Lower lobe of right lung (tissue), 2 donors: ENCODE measurements at regions not wholly inside any gene's neighbourhood (a gene's known extent, or its start where the extent isn't known, plus 50 kb on each side); places are given as distances from the start of the nearest gene placed in this dataset.

Experiments used
- ATAC-seq, 2 donors: fragments of 200-7000 bp; cut with Tn5 transposase; one replicate each; pipeline ENCODE4 v1.9.1; 2020 to 2022; ENCODE audit warnings: mild to moderate bottlenecking in 2 of 2, moderate library complexity in 2 of 2
- DNase-seq: peaks from one replicate; pipeline ENCODE4 v3.0.0-alpha.2; 2020
- H3K27ac ChIP-seq: fragments of 200-600 bp; one replicate; pipeline ENCODE4 v1.8.0; 2022
- H3K27me3 ChIP-seq: fragments of 200-600 bp; one replicate; pipeline ENCODE4 v1.8.0; 2022; ENCODE audit warnings: low read depth
- H3K36me3 ChIP-seq: fragments of 200-600 bp; one replicate; pipeline ENCODE4 v1.8.0; 2022; ENCODE audit warnings: mild to moderate bottlenecking
- H3K4me1 ChIP-seq: fragments of 200-600 bp; one replicate; pipeline ENCODE4 v1.8.0; 2022
- H3K4me3 ChIP-seq: fragments of 200-600 bp; one replicate; pipeline ENCODE4 v1.8.0; 2022; ENCODE audit warnings: mild to moderate bottlenecking
- H3K9me3 ChIP-seq: fragments of 200-600 bp; one replicate; pipeline ENCODE4 v1.8.0; 2022
- CTCF ChIP-seq: fragments of 200-600 bp; IDR thresholded peaks from one replicate; pipeline ENCODE4 v1.8.0; 2022; ENCODE audit warnings: antibody characterized with exemption, mild to moderate bottlenecking
- intact Hi-C: fragments of 100-400 bp; cut with DNase I; formaldehyde crosslinking; loops from one replicate; pipeline ENCODE4 v1.11.0; 2022
- donor health status: DM: no; HTN: yes; CAD: no; lungs with severe emphysema.

- ATAC-seq: no peak
- Histone ChIP-seq H3K27ac (no peak overlapping the region), H3K4me3 (no peak overlapping the region), H3K4me1 (no peaks in the 10 kb centered on the region), H3K27me3 (no peaks in the 10 kb centered on the region), H3K9me3 (peaks cover 13% of the 10 kb centered on the region), H3K36me3 (no peaks in the 10 kb centered on the region)
- intact Hi-C loops: no loop called here
- no peak for TF ChIP-seq CTCF
- no peak for DNase-seq
These were observed 129.9 kb upstream of the FBXO33 start for GRCh38 chr14:39562175-39562574.

- no peak for TF ChIP-seq CTCF
- DNase-seq: no peak
- intact Hi-C loops: no loop called here
- H3K9me3 ChIP-seq: peaks cover 13% of the 10 kb centered on the region
- no peaks in the 10 kb centered on the region for H3K36me3 ChIP-seq
- H3K27ac ChIP-seq: no peak overlapping the region
- H3K27me3 ChIP-seq: no peaks in the 10 kb centered on the region
- no peak overlapping the region for H3K4me3 ChIP-seq
- no peaks in the 10 kb centered on the region for H3K4me1 ChIP-seq
- ATAC-seq: no peak
These were observed 126.3 kb upstream of the FBXO33 start for GRCh38 chr14:39558525-39558924.

- no peak for TF ChIP-seq CTCF
- H3K4me3 ChIP-seq: no peak overlapping the region
- ATAC-seq (no peak), DNase-seq (no peak)
- H3K4me1 ChIP-seq: no peaks in the 10 kb centered on the region
- no peaks in the 10 kb centered on the region for H3K36me3 ChIP-seq
- no peak overlapping the region for H3K27ac ChIP-seq
- intact Hi-C loops: no loop called here
- H3K9me3 ChIP-seq: peaks cover 13% of the 10 kb centered on the region
- no peaks in the 10 kb centered on the region for H3K27me3 ChIP-seq
These were observed 123.5 kb upstream of the FBXO33 start for GRCh38 chr14:39555749-39556148.

- intact Hi-C loops: no loop called here
- Histone ChIP-seq H3K9me3 (peaks cover 13% of the 10 kb centered on the region), H3K36me3 (no peaks in the 10 kb centered on the region), H3K27ac (no peak overlapping the region), H3K4me3 (no peak overlapping the region), H3K27me3 (no peaks in the 10 kb centered on the region), H3K4me1 (no peaks in the 10 kb centered on the region)
- DNase-seq: no peak
- no peak for ATAC-seq
- TF ChIP-seq CTCF: no peak
These were observed 122.3 kb upstream of the FBXO33 start for GRCh38 chr14:39554576-39554975.

GRCh38 chr14:39548358-39548757 lies 116.1 kb upstream of the FBXO33 start:
- TF ChIP-seq CTCF: no peak
- intact Hi-C loops: no loop called here
- no peak for ATAC-seq
- H3K27ac ChIP-seq: no peak overlapping the region
- peaks cover 11% of the 10 kb centered on the region for H3K9me3 ChIP-seq
- no peaks in the 10 kb centered on the region for H3K4me1 ChIP-seq
- DNase-seq: no peak
- H3K4me3 ChIP-seq: no peak overlapping the region
- H3K36me3 ChIP-seq: no peaks in the 10 kb centered on the region
- no peaks in the 10 kb centered on the region for H3K27me3 ChIP-seq

- DNase-seq (no peak), ATAC-seq (no peak)
- TF ChIP-seq CTCF: no peak
- Histone ChIP-seq H3K27ac (no peak overlapping the region), H3K4me1 (no peaks in the 10 kb centered on the region), H3K36me3 (no peaks in the 10 kb centered on the region), H3K9me3 (peaks cover 15% of the 10 kb centered on the region), H3K27me3 (no peaks in the 10 kb centered on the region), H3K4me3 (no peak overlapping the region)
- intact Hi-C loops: no loop called here
These were observed 115.6 kb upstream of the FBXO33 start for GRCh38 chr14:39547845-39548244.
